Upper lobe of left lung (tissue), 4 donors: ENCODE measurements at regions not wholly inside any gene's neighbourhood (a gene's known extent, or its start where the extent isn't known, plus 50 kb on each side); places are given as distances from the start of the nearest gene placed in this dataset.

Source experiments
- EP300 ChIP-seq, 4 donors: sonication (generic); formaldehyde crosslinking; IDR thresholded peaks; one replicate each; pipeline ENCODE4 v1.5.1; 2017; ENCODE audit warnings: antibody characterized with exemption in 4 of 4, control low read depth in 2 of 4
- TF ChIP-seq, protein P1 (sequence below), 6 experiments: fragments of 450-650 bp in 4 of 6; fragments of 200-600 bp in 2 of 6; sonication (generic) in 2 of 6; IDR thresholded peaks; one replicate each; pipeline ENCODE4 v1.5.1; 2016 to 2019; ENCODE audit warnings: antibody characterized with exemption in 6 of 6

DNA sequence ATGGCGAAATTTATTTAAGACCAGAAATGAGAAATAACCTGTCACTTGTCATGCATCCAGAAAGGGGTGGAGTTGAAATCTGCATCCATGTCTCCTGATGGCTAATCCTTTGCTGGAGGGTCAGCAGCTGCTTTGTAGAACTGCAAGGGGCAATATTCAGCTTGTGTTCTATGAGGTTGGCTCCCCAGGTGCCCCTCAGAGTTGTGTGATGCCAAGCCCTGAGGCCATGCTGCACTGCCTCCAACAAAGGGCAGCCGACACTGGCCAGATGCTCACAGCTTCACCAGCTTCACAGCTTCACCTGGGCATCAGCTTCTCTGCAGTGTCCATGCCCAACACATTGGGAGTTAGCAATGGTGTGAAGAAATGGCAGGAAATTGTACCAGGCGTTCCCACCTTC, 64.0 kb upstream of the TMEM72 start:
- TF ChIP-seq, protein P1, sequence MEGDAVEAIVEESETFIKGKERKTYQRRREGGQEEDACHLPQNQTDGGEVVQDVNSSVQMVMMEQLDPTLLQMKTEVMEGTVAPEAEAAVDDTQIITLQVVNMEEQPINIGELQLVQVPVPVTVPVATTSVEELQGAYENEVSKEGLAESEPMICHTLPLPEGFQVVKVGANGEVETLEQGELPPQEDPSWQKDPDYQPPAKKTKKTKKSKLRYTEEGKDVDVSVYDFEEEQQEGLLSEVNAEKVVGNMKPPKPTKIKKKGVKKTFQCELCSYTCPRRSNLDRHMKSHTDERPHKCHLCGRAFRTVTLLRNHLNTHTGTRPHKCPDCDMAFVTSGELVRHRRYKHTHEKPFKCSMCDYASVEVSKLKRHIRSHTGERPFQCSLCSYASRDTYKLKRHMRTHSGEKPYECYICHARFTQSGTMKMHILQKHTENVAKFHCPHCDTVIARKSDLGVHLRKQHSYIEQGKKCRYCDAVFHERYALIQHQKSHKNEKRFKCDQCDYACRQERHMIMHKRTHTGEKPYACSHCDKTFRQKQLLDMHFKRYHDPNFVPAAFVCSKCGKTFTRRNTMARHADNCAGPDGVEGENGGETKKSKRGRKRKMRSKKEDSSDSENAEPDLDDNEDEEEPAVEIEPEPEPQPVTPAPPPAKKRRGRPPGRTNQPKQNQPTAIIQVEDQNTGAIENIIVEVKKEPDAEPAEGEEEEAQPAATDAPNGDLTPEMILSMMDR (IDR thresholded peaks at IDR 0.05): no peak
- TF ChIP-seq EP300 (IDR thresholded peaks at IDR 0.05): no peak
